ENCODE measurements at regions not wholly inside any gene's neighbourhood (a gene's known extent, or its start where the extent isn't known, plus 50 kb on each side); places are given as distances from the start of the nearest gene placed in this dataset.

DNA sequence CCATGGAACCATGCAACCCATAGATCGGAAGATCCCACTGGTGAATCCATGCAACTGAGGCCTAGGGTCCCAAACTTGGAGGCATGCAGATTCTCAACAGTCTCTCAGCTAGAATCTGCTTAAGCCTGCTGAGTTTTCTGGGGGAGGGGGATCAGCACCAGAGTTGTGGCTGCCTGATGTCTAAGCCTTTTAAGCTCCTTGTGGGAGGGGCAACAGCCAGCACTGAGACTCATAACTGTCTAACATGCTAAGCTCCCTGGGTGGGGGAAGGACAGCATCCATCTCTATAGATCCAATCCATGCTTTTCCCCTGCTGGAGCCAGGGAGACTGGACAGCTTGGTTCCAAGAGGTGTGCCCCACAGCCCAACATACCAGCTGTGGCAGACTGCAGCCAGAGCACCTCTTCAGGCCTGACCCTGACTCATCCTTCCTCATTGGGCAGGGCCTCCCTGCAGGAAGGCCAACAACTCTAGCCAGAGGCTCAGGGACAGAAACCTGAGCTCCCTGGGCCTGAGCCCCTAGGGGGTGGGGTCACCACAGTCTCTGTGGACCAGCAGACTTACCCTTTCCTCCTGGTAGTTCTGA lies 300.1 kb upstream of the SLC7A11 start:
- H3K27ac ChIP-seq: no peak overlapping the region
- DNase-seq: no peak
- peaks cover 0 to 5% (median 0%) of the 10 kb centered on the region in 8 donors for H3K9me3 ChIP-seq
- no peaks in the 10 kb centered on the region for H3K4me1 ChIP-seq
- 88 to 100% (median 97%) methylated on average over 1 of the region's 1 CpG for WGBS, 5 donors
- no peaks in the 10 kb centered on the region for H3K36me3 ChIP-seq
- H3K4me3 ChIP-seq: no peak overlapping the region
- intact Hi-C loops (cut with DNase I; ENCODE audit: low total_unique reads): no loop called here
- H3K27me3 ChIP-seq (replicated peaks in 1 of 7): no peaks in the 10 kb centered on the region
- no peak for TF ChIP-seq POLR2A (IDR thresholded peaks at IDR 0.05)
- TF ChIP-seq, protein P1, sequence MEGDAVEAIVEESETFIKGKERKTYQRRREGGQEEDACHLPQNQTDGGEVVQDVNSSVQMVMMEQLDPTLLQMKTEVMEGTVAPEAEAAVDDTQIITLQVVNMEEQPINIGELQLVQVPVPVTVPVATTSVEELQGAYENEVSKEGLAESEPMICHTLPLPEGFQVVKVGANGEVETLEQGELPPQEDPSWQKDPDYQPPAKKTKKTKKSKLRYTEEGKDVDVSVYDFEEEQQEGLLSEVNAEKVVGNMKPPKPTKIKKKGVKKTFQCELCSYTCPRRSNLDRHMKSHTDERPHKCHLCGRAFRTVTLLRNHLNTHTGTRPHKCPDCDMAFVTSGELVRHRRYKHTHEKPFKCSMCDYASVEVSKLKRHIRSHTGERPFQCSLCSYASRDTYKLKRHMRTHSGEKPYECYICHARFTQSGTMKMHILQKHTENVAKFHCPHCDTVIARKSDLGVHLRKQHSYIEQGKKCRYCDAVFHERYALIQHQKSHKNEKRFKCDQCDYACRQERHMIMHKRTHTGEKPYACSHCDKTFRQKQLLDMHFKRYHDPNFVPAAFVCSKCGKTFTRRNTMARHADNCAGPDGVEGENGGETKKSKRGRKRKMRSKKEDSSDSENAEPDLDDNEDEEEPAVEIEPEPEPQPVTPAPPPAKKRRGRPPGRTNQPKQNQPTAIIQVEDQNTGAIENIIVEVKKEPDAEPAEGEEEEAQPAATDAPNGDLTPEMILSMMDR (IDR thresholded peaks at IDR 0.05 in 8 of 11, conservative IDR thresholded peaks at IDR 0.05 in 3 of 11): no peak
- no peak for TF ChIP-seq POLR2AphosphoS5 (IDR thresholded peaks at IDR 0.05)

DNA sequence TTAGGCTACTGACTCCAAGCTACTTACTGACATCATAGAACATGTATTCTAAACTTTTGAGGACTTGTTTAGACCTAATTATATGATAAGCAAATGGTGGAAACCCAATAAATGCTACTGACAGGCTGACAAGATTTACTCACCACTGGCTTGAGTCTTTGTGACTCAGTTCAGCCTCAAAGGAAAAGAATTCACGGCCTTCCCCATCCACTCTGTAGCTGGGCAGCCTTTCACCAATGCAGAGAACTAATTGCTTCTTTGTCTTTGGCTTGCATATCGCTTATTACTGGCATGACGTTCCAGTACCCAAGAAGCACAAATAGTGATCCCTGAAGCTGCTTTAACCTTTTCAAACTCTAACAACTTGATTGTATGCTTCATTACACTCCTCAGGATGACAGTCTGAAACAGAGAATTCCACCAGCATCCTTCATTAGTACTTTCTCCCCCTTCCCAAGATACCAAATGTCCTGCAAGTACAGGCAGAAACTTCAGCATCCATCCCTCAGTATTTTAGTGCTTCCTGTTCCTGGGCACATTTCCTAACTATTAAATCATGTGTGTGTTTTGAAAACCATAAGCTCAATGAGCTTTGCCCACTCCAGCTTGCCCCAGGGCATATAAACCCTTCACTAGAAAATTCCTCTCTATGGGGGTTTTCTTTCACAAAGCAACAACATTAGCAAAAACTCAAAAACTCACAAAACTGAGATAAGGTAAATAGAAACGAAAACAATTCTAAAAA lies 298.1 kb upstream of the SLC7A11 start:
- Histone ChIP-seq H3K9me3 (peaks cover 0 to 10% (median 0%) of the 10 kb centered on the region in 8 donors), H3K27ac (no peak overlapping the region), H3K4me1 (no peaks in the 10 kb centered on the region), H3K36me3 (no peaks in the 10 kb centered on the region), H3K4me3 (no peak overlapping the region), H3K27me3 (replicated peaks in 1 of 7) (no peaks in the 10 kb centered on the region)
- TF ChIP-seq POLR2AphosphoS5 (IDR thresholded peaks at IDR 0.05): no peak
- TF ChIP-seq, protein P1 (IDR thresholded peaks at IDR 0.05 in 8 of 11, conservative IDR thresholded peaks at IDR 0.05 in 3 of 11): no peak
- TF ChIP-seq POLR2A (IDR thresholded peaks at IDR 0.05): no peak
- intact Hi-C loops (cut with DNase I; ENCODE audit: low total_unique reads): no loop called here
- DNase-seq: no peak
- WGBS, 5 donors: 70 to 85% (median 77%) methylated on average over 4 of the region's 4 CpGs

DNA sequence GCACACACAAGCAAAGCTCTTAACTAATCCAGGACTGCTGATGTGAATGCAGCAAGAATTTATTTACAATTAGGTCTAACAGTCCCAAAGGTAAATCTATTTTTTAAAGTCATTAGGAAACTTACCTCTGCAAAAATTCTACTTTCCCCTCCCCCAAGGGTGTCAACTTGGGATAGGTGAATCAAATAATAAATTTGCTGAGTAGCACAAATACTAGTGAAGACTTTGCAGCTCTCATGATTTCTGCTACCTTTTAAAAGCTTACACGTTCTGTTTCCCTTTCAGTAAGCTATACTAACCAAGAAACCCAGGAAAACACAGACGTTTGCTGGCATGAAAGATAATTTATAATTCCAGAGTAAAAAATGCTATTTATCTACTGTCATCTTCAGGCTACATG lies 296.6 kb upstream of the SLC7A11 start:
- Histone ChIP-seq H3K4me1 (no peaks in the 10 kb centered on the region), H3K36me3 (no peaks in the 10 kb centered on the region), H3K27ac (no peak overlapping the region), H3K9me3 (peaks cover 0 to 15% (median 8%) of the 10 kb centered on the region in 8 donors), H3K4me3 (no peak overlapping the region), H3K27me3 (replicated peaks in 1 of 7) (no peaks in the 10 kb centered on the region)
- WGBS, 5 donors: 37 to 59% (median 52%) methylated on average over 2 of the region's 2 CpGs
- intact Hi-C loops (cut with DNase I; ENCODE audit: low total_unique reads): no loop called here
- TF ChIP-seq POLR2A (IDR thresholded peaks at IDR 0.05) (no peak), POLR2AphosphoS5 (IDR thresholded peaks at IDR 0.05) (no peak)
- TF ChIP-seq, protein P1 (IDR thresholded peaks at IDR 0.05 in 8 of 11, conservative IDR thresholded peaks at IDR 0.05 in 3 of 11): no peak
- DNase-seq: no peak

DNA sequence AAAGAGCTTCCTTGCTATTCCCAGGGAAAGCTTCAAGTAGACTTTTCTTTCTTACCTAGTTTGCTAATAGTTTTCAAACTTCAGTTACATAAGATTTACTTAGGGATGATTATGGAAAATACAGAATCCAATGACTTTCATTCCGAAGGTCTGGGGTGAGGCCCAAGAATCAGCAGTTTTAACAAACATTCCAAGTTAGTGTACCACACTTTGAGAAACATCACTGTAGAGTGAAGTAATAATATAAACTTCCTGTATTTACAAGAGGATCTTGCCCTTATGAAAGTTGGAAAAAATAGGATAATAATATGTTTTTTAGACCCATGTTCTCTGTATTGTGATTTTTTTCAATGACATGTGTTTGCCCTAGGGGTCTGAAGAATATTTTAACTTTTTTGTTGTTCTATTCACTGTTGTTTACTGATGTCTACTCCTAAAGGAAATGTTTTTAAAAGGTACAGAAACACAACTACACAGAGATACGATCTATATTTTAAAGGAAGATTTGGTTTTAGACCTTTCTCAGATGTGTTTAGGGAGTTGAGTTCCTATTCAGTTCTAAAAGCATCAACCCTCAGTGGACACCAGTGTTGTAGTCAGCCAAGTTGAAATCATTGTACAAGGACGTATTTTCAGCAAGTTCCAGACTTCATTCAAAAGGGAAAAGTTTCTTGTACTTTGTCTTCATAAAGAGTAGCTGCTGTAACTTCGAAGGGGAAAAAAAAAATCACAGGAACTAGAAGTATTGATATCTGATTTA lies 295.8 kb upstream of the SLC7A11 start:
- Histone ChIP-seq H3K4me1 (no peaks in the 10 kb centered on the region), H3K4me3 (no peak overlapping the region), H3K27ac (no peak overlapping the region), H3K36me3 (no peaks in the 10 kb centered on the region), H3K9me3 (peaks cover 0 to 23% (median 15%) of the 10 kb centered on the region in 8 donors), H3K27me3 (replicated peaks in 1 of 7) (no peaks in the 10 kb centered on the region)
- intact Hi-C loops (cut with DNase I; ENCODE audit: low total_unique reads): no loop called here
- TF ChIP-seq, protein P1 (IDR thresholded peaks at IDR 0.05 in 8 of 11, conservative IDR thresholded peaks at IDR 0.05 in 3 of 11): no peak
- TF ChIP-seq POLR2AphosphoS5 (IDR thresholded peaks at IDR 0.05) (no peak), POLR2A (IDR thresholded peaks at IDR 0.05) (no peak)
- no peak for DNase-seq
- 69 to 85% (median 70%) methylated on average over 4 of the region's 4 CpGs for WGBS, 5 donors
